IPS-NIHi11 (cell line): ENCODE measurements at regions not wholly inside any gene's neighbourhood (a gene's known extent, or its start where the extent isn't known, plus 50 kb on each side); places are given as distances from the start of the nearest gene placed in this dataset.
"Not testable (repeated sequence)": the region's sequence is repeated elsewhere in the genome, so short reads cannot be mapped to it uniquely, and the experiment has no call there.

Experiments used
- DNase-seq: peaks from one replicate; pipeline ENCODE4 v3.0.0; 2012; ENCODE audit warnings: mixed read lengths, low spot score

GRCh38 chr13:42373048-42373812 lies 101.3 kb downstream of the AKAP11 start:
- no peak for DNase-seq

GRCh38 chr13:42375663-42376062 lies 103.7 kb downstream of the AKAP11 start:
- no peak for DNase-seq

GRCh38 chr13:42377640-42378382 lies 105.9 kb downstream of the AKAP11 start:
- DNase-seq, result no peak

GRCh38 chr13:42378383-42378780 lies 106.4 kb downstream of the AKAP11 start:
- DNase-seq, result no peak

- no peak for DNase-seq
Observed at GRCh38 chr13:42379241-42379640, 107.3 kb downstream of the AKAP11 start.

- DNase-seq, result no peak
Observed at GRCh38 chr13:42380420-42381164, 108.6 kb downstream of the AKAP11 start.

GRCh38 chr13:42381165-42381425 lies 109.1 kb downstream of the AKAP11 start:
- no peak for DNase-seq

- not testable (repeated sequence) for DNase-seq
Observed at GRCh38 chr13:42381426-42381825, 109.5 kb downstream of the AKAP11 start.

GRCh38 chr13:42383025-42383424 lies 111.1 kb downstream of the AKAP11 start:
- DNase-seq, result no peak

GRCh38 chr13:42384265-42384664 lies 112.3 kb downstream of the AKAP11 start:
- DNase-seq, result no peak

GRCh38 chr13:42388326-42388725 lies 116.4 kb downstream of the AKAP11 start:
- no peak for DNase-seq

GRCh38 chr13:42389041-42389440 lies 117.1 kb downstream of the AKAP11 start:
- no peak for DNase-seq

- DNase-seq, result no peak
Observed at GRCh38 chr13:42392180-42392579, 120.2 kb downstream of the AKAP11 start.

GRCh38 chr13:42392716-42393572 lies 121.0 kb downstream of the AKAP11 start:
- DNase-seq, result no peak

GRCh38 chr13:42393573-42394360 lies 121.8 kb downstream of the AKAP11 start:
- no peak for DNase-seq

GRCh38 chr13:42394361-42394708 lies 122.4 kb downstream of the AKAP11 start:
- DNase-seq, result no peak

- no peak for DNase-seq
Observed at GRCh38 chr13:42394711-42395085, 122.7 kb downstream of the AKAP11 start.

- DNase-seq, result no peak
Observed at GRCh38 chr13:42395086-42395821, 123.3 kb downstream of the AKAP11 start.

- DNase-seq, result no peak
Observed at GRCh38 chr13:42396501-42396900, 124.5 kb downstream of the AKAP11 start.

GRCh38 chr13:42396901-42397655 lies 125.1 kb downstream of the AKAP11 start:
- no peak for DNase-seq
